ENCODE measurements at regions not wholly inside any gene's neighbourhood (a gene's known extent, or its start where the extent isn't known, plus 50 kb on each side); places are given as distances from the start of the nearest gene placed in this dataset.
"Not testable (repeated sequence)": the region's sequence is repeated elsewhere in the genome, so short reads cannot be mapped to it uniquely, and the experiment has no call there.

DNA sequence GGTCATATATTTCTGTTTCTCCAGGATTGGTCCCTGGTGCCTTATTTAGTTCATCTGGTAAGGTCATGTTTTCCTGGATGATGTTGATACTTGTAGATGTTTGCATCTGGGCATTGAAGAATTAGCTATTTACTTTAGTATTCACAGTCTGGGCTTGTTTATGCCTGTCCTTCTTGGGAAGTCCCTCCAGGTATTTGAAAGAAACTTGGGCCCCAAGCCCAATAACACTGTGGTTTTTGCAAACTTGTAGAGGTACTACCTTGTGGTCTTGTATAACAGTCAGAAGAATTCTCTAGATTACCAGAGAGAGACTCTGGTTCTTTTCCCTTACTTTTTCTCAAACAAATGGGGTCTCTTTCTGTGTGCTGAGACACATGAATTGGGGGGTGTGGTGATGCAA, 251.4 kb upstream of the B3GALT2 start:
- DNase-seq: no peak

DNA sequence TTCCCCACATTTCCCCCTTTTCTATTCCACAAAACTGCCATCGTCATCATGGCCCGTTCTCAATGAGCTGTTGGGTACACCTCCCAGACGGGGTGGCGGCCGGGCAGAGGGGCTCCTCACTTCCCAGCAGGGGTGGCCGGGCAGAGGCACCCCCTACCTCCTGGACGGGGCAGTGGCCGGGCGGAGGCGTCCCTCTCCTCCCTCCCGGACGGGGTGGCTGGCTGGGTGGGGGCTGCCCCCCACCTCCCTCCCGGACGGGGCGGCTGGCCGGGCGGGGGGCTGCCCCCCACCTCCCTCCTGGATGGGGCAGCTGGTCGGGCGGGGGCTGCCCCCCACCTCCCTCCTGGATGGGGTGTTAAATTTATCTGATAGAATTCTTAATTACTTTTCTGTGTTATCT, 250.9 kb upstream of the B3GALT2 start:
- not testable (repeated sequence) for DNase-seq

DNA sequence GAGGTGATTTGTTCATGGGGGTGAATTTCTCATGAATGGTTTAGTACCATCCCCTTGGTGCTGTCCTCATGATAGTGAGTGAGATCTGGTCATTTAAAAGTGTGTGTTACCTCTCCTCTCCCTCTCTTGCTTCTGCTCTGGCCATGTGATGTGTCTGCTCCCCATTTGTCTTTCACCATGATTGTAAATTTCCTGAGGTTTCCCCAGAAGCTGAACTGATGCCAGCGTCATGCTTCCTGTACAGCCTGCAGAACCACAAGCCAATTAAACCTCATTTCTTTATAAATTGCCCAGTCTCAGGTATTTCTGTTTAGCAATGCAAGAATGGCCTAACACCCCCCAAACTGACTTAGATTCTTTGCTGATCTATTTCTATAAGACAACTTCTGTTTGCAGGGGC, 249.4 kb upstream of the B3GALT2 start:
- no peak for DNase-seq

DNA sequence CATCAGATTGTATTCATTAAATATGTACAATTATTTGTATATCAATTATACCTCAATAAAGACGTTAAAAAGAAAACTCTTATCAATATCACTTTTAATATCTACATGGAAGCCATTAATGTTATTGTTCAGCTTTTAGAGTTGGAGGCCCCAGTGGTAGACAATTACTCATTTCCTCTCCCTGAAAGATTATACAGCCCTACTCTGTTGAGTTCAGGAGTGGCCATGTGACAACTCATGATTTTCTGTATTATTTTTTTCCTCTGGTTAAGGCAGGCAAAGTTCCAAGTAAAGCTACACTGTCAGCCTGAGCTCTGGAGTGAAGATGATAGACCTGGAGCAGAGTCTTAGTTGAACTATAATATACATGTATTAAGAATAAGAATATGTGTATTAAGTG, 247.9 kb upstream of the B3GALT2 start:
- DNase-seq: no peak

DNA sequence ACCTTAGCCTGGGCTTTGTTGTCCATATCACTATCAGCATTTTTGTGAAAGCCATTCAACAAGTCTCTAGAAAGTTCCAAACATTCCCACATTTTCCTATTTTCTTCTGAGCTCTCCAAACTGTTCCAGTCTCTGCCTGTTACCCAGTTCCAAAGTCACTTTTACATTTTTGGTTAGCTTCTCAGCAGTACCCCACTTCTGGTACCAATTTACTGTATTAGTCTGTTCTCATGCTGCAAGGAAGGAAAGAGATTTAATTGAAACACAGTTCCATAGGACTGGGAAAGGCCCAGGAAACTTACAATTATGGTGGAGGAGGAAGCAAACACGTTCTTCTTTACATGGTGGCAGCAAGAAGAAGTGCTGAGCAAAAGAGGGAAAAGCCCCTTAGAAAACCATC, 247.2 kb upstream of the B3GALT2 start:
- DNase-seq: no peak

DNA sequence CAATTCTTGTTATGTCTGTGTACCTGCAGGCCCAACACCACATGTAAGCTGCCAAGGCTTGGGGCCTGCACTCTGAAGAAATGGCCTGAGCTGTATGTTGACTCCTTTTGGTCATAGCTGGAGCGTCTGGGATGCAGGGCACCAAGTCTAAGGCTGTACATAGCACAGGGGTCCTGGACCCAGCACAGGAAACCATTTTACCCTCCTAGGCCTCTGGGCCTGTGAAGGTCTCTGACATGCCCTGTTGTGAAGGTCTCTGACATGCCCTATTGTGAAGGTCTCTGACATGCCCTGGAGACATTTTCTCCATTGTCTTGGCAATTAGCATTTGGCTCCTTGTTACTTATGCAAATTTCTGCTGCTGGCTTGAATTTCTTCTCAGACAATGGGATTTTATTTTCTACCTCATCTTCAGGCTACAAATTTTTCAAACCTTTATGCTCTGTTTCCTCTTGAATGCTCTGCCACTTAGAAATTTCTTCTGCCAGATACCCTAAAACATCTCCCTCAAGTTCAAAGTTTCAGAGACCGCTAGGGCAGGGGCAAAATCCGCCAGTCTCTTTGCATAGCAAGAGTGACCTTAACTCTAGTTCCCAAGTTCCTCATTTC, 246.7 kb upstream of the B3GALT2 start:
- DNase-seq: no peak

DNA sequence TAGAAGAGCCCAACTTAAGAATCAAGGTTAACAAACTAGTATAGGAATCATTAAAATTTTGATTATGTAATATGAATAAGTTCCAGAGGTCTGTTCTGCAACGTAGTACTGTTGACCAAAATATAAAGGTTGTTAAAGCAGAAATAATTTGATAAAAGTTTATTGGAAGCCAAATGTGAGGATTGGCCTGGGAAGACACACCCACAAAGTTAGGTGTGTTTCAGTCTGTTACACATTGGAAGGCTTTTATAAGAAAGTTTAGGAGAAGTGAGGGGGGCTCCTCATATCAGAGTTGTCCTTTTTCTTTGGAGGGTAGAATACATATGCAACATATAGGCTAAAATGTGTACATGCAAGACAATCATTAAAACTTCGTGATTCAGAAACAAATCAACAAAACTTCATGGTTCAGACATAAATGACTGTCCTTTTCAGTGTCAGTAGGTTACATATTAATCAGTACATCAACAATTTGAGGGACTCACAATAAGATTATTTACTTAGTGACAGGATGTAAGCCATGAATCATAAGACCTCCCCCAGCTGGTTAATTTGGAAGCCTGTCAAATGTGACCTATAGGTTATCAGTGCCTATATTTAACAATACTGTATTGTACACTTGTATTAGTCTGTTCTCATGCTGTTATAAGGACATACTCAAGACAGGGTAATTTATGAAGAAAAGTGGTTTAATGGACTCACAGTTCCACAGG, 245.0 kb upstream of the B3GALT2 start:
- no peak for DNase-seq

DNA sequence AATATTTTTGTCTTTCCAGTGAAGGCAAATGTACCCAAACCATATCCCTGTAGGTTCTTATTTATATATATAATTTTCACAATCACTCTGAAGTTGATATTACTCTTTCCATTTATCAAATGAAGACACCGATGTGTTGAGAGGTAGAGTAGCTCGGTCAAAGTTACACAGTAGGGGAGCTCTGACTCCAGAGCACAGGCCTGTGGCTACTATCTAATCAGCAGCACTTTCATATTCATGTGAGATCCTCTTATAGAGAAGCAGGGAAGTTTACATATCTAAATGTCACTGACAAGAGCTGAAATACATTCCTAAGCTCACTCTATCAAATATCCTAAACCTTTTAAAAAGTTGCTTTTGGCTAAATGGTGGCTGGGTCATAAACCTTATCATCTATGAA, 241.1 kb upstream of the B3GALT2 start:
- no peak for DNase-seq

DNA sequence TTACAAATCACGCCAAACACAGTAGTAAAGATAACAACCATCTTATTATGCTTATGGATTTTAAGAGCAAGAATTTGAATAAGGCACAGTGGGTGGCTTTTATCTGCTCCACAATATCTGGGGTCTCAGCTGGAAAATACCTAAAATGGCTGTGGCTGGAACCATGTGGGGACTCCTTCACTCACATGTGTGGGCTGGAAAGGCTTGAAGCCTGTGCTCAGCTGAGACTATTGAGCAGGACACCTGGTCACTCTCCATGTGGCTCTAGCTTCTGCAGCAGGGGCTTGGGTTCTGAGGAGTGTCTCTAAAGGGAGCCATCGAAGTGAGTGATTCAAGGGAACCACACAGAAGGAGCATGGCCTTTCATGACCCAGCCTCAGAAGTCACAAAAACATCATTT, 239.6 kb upstream of the B3GALT2 start:
- DNase-seq: no peak

DNA sequence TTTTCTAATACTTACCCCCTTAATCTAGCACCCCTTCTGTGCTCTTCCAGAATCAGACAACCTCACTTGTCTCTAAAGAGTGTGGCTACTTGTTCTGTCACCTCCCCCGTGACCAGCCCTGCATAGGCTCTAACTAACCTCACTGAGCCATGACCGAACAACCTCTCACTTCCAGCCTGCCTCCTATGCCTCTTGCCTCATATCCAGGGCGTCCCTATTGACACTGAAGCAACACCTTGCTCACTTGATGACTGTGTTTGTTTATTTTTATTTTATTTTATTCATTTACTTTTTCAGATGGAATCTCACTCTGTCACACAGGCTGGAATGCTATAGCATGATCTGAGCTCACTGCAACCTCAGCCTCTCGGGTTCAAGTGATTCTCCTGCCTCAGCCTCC, 235.1 kb upstream of the B3GALT2 start:
- no peak for DNase-seq

DNA sequence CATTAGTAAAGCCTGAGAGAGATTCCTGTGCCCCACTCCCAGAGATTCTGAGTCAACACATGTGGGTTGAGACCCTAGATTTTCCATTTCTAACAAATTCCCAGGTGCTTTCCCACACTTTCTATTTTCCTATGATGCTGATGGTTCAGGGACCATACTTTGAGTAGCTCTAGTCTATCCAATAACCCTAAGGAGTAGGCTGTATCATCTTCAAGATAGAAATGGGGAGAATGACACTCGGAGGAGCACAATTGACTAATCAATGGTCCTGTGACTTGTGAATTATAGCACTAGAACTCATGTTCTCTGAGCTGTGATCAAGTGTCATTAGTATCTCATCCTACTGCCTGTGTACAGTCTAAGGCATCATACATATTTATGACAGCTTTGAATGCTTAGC, 232.9 kb upstream of the B3GALT2 start:
- DNase-seq: no peak

DNA sequence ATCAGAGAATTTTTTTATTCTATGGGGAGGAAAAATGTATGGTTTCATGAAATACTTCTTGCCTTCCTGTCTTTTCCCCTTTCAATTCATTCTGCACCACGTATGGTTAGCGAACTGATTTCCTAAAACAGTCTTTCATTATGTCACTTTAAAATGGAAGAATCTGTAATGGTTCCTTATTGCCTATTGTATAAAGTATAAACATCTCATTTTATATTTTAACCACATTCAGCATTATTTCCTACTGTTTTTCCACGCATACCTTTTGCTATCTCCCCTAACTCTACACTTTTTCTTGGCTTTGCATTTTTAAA, 232.3 kb upstream of the B3GALT2 start:
- DNase-seq: no peak

DNA sequence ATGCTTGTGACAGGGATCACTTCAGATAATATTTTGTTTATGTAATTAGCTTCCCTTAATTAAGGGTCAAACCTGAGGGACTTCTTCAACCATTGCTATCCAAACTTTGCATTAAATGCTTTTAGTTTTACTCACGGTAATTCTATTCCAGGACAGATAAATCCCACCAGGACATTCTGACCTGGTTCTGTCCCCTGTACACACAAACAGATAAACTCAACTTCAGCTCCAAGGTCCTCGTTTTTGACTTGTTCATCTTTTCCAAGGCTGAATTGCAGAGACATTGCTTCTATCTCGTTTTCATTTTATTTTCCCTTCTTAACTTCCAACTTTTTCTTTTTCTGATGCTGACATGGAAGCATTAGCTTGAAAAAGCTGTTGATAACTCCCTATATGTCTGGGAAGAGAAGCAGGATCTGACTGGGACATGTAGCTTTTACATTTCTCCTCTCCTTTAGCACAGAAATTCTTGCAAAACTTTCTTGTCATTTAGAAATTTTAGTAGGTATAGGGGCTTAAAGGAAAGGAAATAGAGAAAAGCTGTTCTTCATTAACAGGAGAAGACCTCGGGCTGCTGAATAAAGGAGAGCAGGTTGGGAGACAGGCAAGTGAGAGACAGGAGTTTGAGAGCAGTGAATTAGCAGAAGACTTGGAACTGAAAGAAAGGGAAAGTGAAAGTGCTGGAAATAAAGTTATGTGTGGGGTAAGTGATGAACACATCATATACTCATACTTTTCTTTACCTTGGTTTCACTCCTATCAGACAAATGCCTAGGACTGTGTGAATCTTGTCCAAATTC, 231.7 kb upstream of the B3GALT2 start:
- DNase-seq: no peak

DNA sequence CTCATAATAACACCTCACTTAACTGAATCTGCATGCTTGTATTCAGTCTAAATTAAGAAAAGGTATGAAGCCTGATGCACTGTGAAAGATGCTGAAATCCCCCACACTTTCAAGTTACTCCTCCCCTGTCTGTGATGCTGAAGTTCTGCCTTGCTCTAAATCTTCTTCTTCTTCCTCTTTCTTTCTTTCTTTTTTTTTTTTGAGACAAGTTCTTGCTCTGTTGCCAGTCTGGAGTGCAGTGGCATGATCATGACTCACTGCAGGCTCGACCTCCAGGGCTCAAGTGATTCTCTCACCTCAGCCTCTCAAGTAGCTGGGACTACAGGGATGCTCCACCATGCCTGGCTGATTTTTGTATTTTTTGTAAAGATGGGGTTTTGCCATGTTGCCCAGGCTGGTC, 231.0 kb upstream of the B3GALT2 start:
- peak; percentile 22 for DNase-seq

DNA sequence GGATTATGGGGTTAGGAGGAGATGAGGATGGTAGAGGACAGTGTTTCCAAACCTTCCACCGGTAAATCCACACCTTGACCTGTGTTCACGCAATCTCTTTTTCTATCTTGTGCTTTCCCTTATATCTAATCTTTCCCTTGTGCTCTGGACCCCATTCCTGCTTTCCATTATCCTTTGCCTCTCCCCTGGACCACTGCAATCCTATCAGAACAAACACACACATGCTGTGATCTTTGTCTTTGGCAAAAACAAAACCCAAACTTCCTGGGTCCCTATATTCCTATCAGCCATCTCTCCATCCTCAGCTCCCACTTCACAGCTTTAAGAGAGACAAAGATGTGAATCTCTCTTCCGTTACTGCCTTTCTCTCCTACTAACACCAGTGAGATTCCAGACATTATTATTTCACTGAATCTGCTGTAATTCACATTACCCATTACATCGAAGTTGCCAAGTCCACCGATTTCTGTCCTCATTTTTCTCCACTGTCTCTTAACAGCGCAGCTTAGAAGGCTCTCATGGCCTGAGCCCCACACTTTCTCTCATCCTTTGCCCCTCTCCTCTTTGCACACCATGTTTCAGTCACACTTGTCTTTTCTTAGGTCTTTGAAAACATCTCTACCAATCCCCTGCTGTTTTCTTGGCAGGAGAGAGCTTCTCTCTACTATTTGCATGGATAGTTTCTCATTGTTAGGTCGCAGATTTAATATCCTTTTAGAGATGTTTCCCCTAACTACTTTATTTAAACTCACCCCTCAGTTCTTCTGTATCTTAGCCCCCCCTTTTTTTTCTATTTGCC, 230.0 kb upstream of the B3GALT2 start:
- DNase-seq: no peak

DNA sequence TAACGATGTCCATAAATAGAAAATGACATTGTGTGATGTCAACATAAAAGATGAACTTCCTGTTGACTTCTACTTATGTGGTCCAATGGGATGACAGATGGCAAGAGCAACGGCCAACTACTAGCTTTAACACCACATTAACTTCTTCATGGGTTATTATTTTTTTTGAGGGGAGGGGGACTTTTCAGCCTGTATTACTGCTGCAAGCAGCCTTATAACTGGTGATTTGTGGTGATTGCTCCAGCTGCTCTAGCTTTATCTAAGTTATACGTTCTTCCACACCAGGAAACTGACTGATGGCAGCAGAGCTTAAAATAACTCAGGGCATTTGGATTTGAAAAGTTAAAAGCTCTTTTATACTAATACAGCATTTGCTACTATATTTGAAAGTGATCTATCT, 228.8 kb upstream of the B3GALT2 start:
- no peak for DNase-seq

DNA sequence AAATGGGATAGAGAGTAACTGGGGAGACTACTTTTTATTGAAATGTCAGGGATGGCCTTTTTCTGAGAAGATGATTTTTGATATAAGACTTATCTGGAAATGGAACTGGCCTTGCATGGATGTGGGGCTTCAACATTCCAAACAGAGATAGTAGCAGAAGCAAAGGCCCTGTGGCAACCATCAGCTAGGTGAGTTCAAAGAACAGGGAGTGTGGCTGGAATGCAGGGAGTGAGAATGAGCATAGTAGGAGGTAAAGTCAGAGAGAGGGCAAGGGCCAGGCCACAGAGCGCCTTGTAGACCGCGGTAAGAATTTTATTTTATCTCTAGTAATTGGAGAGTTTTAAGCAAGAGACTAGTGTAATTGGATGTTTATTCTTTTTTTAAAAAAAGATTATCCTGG, 227.0 kb upstream of the B3GALT2 start:
- DNase-seq: no peak

DNA sequence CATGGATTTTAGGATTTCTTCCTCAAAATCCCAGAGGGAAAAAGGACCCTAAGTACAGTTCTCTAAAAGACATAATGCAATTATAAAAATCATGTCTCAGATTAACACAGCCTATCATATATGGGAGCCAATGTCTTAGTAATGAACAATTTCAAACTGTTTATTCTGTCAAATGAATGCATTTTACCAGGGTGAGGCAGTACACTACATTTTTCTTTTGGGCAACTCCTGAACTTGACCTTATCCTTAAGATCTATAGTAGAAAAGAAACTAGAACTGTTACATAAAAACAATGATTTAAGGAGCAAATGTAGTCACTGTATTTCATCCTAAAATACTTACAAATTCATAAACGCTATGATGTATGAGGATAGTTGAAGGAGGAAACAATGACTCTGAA, 226.3 kb upstream of the B3GALT2 start:
- no peak for DNase-seq

DNA sequence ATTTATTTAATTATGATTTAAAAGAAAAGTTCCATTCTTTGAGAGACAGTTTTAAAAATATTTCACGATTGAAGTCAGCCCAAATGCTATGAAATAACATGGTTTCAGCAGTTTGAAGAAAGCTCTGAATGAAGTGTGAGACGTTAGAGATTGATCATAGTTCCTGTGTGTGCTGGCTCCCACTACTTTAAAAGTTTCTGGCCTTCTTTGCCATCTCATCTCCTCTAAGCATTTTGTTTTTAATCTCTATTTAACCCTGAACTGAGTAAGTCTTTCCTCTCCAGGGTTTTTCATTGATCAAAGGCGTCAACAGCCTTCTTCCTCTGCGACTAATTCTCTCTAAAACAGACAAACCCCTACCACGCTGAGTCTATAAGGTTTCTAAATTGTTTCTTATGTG, 225.3 kb upstream of the B3GALT2 start:
- DNase-seq: no peak

DNA sequence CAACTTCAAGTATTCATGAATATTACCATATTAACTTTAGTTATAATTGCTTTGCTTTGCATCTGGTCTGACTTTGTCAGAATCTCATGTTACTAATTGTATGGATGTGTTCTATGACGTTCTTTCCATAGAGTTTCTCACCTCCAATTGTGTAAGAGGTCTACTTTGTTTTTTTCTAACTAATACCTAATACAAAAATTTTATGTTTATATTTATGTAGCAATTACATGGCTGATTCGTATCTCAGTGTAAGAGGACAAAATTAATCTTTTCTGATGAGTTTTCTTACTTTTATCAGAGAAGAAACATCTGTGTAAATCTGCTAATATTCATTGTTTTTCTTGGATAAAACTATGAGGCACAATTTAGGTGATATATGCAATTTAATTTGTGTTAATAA, 224.8 kb upstream of the B3GALT2 start:
- no peak for DNase-seq

DNA sequence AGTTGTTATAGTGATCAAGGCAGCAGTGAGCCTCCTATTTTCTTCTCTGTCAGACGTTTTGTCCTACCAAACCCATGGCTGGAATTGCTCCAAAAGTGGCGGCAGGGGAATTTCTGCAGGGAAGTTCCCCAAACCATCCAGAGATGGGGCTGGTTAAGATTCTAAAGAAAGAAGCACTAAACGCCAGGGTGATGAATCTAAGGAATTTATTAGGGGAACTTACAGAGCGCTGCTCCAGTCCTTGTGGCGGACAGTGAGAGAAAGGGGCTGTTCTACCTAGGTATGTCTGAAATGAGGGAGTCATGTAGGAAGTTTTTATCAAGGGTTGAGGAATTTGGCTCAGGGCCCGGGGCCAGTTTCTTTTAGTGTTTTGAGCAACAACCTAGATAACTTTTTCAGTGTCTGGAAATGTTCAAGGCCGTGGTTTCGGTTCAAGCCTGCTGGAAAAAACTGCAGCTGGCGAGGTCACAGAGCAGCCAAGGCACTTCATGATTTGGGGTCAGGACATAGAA, 222.4 kb upstream of the B3GALT2 start:
- no peak for DNase-seq

DNA sequence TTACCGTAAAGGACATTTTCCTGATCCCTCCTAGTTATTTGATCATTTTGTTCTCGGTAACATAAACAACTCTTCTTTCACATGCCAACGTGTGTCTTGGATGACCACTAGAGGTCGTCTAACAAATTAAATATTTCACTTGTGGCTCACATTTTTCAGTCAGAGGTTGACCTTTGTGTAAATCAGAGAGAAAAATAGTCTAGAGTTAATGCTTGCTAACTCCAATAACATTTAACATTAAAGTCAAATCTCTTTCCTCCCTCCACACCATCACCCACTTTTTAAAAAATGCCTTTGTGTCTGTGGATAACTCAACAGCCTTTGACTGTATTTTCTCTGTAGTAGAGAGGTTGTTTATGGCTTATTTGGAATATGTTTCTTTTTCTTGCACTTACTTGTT, 220.5 kb upstream of the B3GALT2 start:
- DNase-seq: no peak

DNA sequence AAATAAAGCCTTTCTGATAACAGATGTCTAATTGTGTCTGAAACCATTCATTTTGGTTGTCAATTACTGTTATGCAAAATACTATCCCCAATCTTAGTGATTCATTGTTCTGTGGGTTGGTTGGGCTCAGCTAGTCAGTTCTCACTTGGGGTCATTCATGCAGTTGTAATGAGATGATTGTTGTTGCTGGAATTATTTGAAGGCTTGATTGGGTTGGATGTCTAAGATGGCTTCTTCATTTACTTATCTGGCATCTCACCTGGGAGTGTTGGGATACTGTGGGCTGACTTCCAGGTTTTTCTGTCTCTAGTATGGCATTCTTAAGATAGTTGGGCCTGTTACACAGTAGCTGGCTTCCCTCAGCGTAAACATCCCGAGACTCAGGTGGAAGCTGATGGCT, 217.8 kb upstream of the B3GALT2 start:
- no peak for DNase-seq

Data from activated naive CD4-positive, alpha-beta T cell treated with anti-CD3 and anti-CD28 coated beads, Interleukin-2, amount 50 U/mL, for 16 hours (primary cell).